HG03045 (cell line): ENCODE measurements at regions not wholly inside any gene's neighbourhood (a gene's known extent, or its start where the extent isn't known, plus 50 kb on each side); places are given as distances from the start of the nearest gene placed in this dataset.
A peak's percentile ranks its signal among the peaks of the same experiment; 100 is the strongest.

Source experiments
- ATAC-seq: cut with Tn5 transposase; IDR thresholded peaks from one replicate; pipeline ENCODE4 v1.9.1; 2021; ENCODE audit warnings: mild to moderate bottlenecking, moderate library complexity; ENCODE audit not compliant: unreplicated experiment

- ATAC-seq = peak; percentile 67
Observed at GRCh38 chr1:198929961-198930599, 291.2 kb downstream of the PTPRC start.

GRCh38 chr1:198932351-198932991 is 293.6 kb downstream of the PTPRC start:
- ATAC-seq = no peak

DNA sequence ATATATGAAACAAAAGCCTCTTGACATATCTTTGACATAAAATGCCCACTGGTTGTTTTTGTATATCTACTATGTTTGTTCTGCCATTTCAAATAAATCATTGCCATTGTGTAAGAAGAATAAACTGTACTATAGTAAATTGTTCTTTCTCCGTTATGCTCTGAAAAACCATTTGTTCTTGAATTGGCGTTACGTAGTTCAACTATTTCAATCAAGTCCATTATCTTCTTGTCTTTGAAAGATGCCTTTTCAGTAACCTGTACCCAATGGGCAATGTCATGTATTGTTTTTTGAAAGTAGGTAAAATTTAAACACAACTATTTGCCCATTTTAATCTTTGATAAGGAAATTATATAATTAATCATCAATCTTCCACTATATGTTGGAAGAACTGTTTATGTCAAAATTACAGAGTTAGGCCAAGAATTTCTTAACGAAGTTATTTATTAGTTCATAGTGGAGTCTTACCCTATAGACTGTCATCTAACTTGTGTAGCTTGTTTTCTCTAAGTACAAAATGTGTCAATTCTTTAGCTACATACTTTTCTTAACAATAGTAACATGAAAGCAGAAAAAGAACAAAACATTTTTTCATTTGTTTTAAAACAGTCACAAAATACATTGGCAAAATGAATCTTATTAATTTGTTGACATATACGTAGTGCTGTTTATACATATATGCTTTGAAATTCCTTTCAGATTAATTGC is 294.8 kb downstream of the PTPRC start:
- no peak for ATAC-seq

- ATAC-seq = no peak
Observed at GRCh38 chr1:198934426-198934825, 295.6 kb downstream of the PTPRC start.

GRCh38 chr1:198934901-198935305 is 296.1 kb downstream of the PTPRC start:
- ATAC-seq = no peak

DNA sequence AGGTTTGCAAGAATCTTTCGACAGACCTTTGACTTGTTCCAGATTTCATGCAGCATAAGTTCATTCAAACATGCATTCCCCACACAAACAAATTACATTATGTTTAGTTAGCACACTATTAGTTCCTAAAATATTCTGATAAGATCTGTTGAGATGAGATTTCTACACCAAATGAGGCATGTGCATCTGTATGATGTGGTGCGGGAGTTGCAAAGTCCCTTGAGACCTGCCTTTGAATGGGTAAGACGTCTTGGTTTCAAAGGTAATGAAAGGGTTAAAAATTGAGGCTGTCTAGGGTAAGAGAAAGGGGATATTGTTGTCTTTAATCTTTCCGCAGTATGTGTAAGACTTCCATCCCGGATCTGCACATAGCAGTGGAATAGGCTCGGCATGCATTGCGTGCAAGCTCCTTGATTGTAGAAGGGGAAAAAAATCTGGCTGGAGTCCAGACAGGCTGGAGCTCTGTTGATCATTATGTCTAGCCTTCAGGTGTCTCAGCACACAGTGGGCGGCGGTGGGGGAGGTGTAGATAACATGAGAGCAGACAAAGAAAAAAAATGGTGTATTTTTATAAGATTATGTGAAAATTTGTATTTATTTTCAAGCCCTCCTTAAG is 296.6 kb downstream of the PTPRC start:
- no peak for ATAC-seq

GRCh38 chr1:198936371-198937083 is 297.7 kb downstream of the PTPRC start:
- ATAC-seq = no peak

- peak; percentile 94 for ATAC-seq
Observed at GRCh38 chr1:198937231-198938031, 298.6 kb downstream of the PTPRC start.

DNA sequence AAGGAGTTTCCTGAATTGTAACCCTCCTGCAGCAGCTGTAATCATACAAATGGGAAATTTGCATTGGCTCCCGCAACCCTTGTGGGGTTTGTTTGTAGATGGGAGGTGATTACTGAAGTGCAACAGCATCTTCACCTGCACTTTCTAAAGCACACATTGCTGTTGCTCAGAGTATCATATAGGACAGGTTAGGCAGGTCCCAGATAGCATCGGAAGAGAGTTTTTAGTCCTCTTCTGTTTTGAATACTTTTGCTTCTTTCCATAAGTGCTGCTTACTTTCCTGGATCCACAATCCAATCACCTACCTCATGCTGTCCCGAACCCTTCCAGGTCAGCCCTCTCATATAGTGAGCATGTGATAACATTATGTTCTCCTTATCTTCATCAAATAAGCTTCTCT is 300.4 kb downstream of the PTPRC start:
- no peak for ATAC-seq

GRCh38 chr1:198939956-198940355 is 301.1 kb downstream of the PTPRC start:
- ATAC-seq = no peak

GRCh38 chr1:198942466-198942865 is 303.6 kb downstream of the PTPRC start:
- ATAC-seq = no peak

DNA sequence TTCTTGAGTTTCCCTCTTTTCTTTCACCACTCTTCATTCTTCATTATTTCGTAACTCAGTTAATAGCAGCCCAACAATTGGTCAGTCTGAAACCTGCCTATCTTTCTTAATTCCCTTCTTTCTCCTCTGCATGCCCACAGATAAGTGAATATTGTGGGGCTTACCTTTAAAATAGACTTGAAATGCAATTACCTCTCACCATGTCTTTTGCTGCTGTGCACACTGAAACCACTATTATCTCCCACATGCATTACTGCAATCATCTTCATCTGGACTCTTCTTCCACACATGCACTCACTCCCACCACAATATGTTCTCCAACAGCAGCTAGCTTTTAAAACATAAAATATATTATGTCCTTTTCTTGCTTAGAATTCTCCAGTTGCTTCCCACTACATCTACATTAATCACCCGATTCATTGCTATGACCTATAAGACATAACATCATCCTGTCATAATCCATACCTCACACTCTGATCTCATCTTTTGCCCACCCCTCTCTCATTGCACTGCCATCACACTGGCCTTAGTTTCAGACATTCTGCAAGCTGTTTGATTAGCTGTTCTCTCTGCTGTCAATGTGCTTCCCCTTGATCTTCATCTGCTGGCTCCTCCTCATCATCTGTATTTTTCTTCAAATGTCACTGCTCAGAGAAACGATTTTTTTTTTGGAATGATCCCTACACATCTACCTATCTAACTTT is 304.8 kb downstream of the PTPRC start:
- ATAC-seq = no peak

GRCh38 chr1:198947456-198947855 is 308.6 kb downstream of the PTPRC start:
- no peak for ATAC-seq

- ATAC-seq = no peak
Observed at GRCh38 chr1:198948895-198949659, 310.2 kb downstream of the PTPRC start.

GRCh38 chr1:198950036-198950435 is 311.2 kb downstream of the PTPRC start:
- no peak for ATAC-seq

DNA sequence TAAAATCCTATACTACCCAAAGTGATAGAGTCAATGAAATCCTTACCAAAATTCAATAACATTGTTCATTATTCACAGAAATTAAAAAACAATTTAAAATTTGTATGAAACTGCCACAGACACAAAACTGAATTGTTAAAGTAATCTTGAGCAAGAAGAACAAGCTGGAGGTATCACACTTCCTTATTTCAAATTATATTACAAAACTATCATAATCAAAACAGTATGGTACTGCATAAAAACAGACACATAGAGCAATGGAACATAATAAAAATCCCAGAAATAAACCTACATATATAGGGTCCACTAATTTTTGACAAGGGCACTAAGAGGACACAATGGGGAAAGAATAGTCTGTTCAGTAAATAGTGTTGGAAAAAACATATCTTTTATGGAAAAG is 316.2 kb downstream of the PTPRC start:
- no peak for ATAC-seq

- ATAC-seq = no peak
Observed at GRCh38 chr1:198957044-198957443, 318.2 kb downstream of the PTPRC start.

DNA sequence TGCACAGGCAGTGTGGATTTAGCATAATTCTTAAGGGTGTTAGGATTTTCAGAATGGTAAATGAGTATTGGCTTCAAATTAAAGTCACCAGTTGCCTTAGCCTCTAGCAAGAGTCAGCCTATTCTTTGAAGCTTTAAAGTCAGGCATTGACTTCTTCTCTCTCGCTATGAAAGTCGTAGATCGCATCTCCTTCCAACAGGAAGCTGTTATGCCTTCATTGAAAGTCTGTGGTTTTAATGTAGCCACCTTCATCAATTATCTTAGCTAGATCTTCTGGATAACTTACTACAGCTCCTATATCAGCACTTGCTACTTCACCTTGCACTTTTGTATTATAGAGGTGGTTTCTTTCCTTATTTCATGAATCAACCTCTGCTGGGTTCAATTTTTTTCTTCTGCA is 320.2 kb downstream of the PTPRC start:
- no peak for ATAC-seq

- ATAC-seq = no peak
Observed at GRCh38 chr1:198959676-198960075, 320.8 kb downstream of the PTPRC start.
